Activated naive CD8-positive, alpha-beta T cell treated with anti-CD3 and anti-CD28 coated beads for 36 hours (primary cell): ENCODE measurements at regions not wholly inside any gene's neighbourhood (a gene's known extent, or its start where the extent isn't known, plus 50 kb on each side); places are given as distances from the start of the nearest gene placed in this dataset.

Experiments used
- DNase-seq: peaks from one replicate; pipeline ENCODE4 v3.0.0; 2021
- H3K27ac Mint-ChIP-seq: one replicate; pipeline ENCODE4 v1.8.0; 2022; ENCODE audit warnings: mild to moderate bottlenecking, moderate library complexity, mixed read lengths
- H3K27me3 Mint-ChIP-seq: one replicate; pipeline ENCODE4 v1.8.0; 2022; ENCODE audit warnings: mild to moderate bottlenecking, mixed read lengths
- H3K36me3 Mint-ChIP-seq: one replicate; pipeline ENCODE4 v1.8.0; 2021; ENCODE audit warnings: mild to moderate bottlenecking, mixed read lengths
- H3K4me1 Mint-ChIP-seq: one replicate; pipeline ENCODE4 v1.8.0; 2021; ENCODE audit warnings: mixed read lengths
- H3K4me3 Mint-ChIP-seq: one replicate; pipeline ENCODE4 v1.8.0; 2022; ENCODE audit warnings: mild to moderate bottlenecking, moderate library complexity, mixed read lengths
- H3K9me3 Mint-ChIP-seq: one replicate; pipeline ENCODE4 v1.8.0; 2022; ENCODE audit warnings: mixed read lengths

GRCh38 chr9:134224127-134224526 lies 59.8 kb upstream of the RNU6ATAC start:
- H3K36me3 Mint-ChIP-seq: no peaks in the 10 kb centered on the region
- H3K4me3 Mint-ChIP-seq: no peak overlapping the region
- no peaks in the 10 kb centered on the region for H3K27me3 Mint-ChIP-seq
- H3K4me1 Mint-ChIP-seq: no peaks in the 10 kb centered on the region
- H3K27ac Mint-ChIP-seq: no peak overlapping the region
- H3K9me3 Mint-ChIP-seq: no peaks in the 10 kb centered on the region
- no peak for DNase-seq

- DNase-seq: no peak
- H3K4me3 Mint-ChIP-seq: no peak overlapping the region
- H3K27ac Mint-ChIP-seq: no peak overlapping the region
- no peaks in the 10 kb centered on the region for H3K9me3 Mint-ChIP-seq
- no peaks in the 10 kb centered on the region for H3K4me1 Mint-ChIP-seq
- H3K27me3 Mint-ChIP-seq: no peaks in the 10 kb centered on the region
- H3K36me3 Mint-ChIP-seq: no peaks in the 10 kb centered on the region
Measured at GRCh38 chr9:134224567-134225093, 60.3 kb upstream of the RNU6ATAC start.

- no peaks in the 10 kb centered on the region for H3K9me3 Mint-ChIP-seq
- H3K36me3 Mint-ChIP-seq: no peaks in the 10 kb centered on the region
- DNase-seq: no peak
- no peaks in the 10 kb centered on the region for H3K27me3 Mint-ChIP-seq
- no peaks in the 10 kb centered on the region for H3K4me1 Mint-ChIP-seq
- H3K27ac Mint-ChIP-seq: no peak overlapping the region
- no peak overlapping the region for H3K4me3 Mint-ChIP-seq
Measured at GRCh38 chr9:134225186-134225585, 60.8 kb upstream of the RNU6ATAC start.

- Mint-ChIP-seq H3K27ac (no peak overlapping the region), H3K27me3 (no peaks in the 10 kb centered on the region)
Measured at GRCh38 chr9:134225816-134226215, 61.5 kb upstream of the RNU6ATAC start.

GRCh38 chr9:134226221-134226930 lies 62.0 kb upstream of the RNU6ATAC start:
- H3K27me3 Mint-ChIP-seq: no peaks in the 10 kb centered on the region

More at GRCh38 chr9:134225816-134226215, 61.5 kb upstream of the RNU6ATAC start:
- H3K4me1 Mint-ChIP-seq: no peaks in the 10 kb centered on the region
- no peaks in the 10 kb centered on the region for H3K9me3 Mint-ChIP-seq
- no peak overlapping the region for H3K4me3 Mint-ChIP-seq
- no peak for DNase-seq
- H3K36me3 Mint-ChIP-seq: no peaks in the 10 kb centered on the region

GRCh38 chr9:134227451-134228411 lies 63.4 kb upstream of the RNU6ATAC start:
- H3K27me3 Mint-ChIP-seq: no peaks in the 10 kb centered on the region
- H3K4me1 Mint-ChIP-seq: no peaks in the 10 kb centered on the region
- H3K27ac Mint-ChIP-seq: no peak overlapping the region
- no peaks in the 10 kb centered on the region for H3K36me3 Mint-ChIP-seq
- no peaks in the 10 kb centered on the region for H3K9me3 Mint-ChIP-seq
- DNase-seq: no peak
- no peak overlapping the region for H3K4me3 Mint-ChIP-seq

More at GRCh38 chr9:134226221-134226930, 62.0 kb upstream of the RNU6ATAC start:
- H3K4me1 Mint-ChIP-seq: no peaks in the 10 kb centered on the region
- H3K27ac Mint-ChIP-seq: no peak overlapping the region
- DNase-seq: no peak
- no peaks in the 10 kb centered on the region for H3K36me3 Mint-ChIP-seq
- no peaks in the 10 kb centered on the region for H3K9me3 Mint-ChIP-seq
- no peak overlapping the region for H3K4me3 Mint-ChIP-seq

- no peaks in the 10 kb centered on the region for H3K27me3 Mint-ChIP-seq
- H3K27ac Mint-ChIP-seq: no peak overlapping the region
- no peaks in the 10 kb centered on the region for H3K4me1 Mint-ChIP-seq
- no peak for DNase-seq
- H3K36me3 Mint-ChIP-seq: no peaks in the 10 kb centered on the region
- no peaks in the 10 kb centered on the region for H3K9me3 Mint-ChIP-seq
- no peak overlapping the region for H3K4me3 Mint-ChIP-seq
Measured at GRCh38 chr9:134228649-134229048, 64.3 kb upstream of the RNU6ATAC start.

- H3K4me1 Mint-ChIP-seq: no peaks in the 10 kb centered on the region
- H3K9me3 Mint-ChIP-seq: no peaks in the 10 kb centered on the region
- H3K4me3 Mint-ChIP-seq: no peak overlapping the region
- no peak overlapping the region for H3K27ac Mint-ChIP-seq
- H3K36me3 Mint-ChIP-seq: no peaks in the 10 kb centered on the region
- no peak for DNase-seq
- H3K27me3 Mint-ChIP-seq: no peaks in the 10 kb centered on the region
Measured at GRCh38 chr9:134229466-134230091, 65.2 kb upstream of the RNU6ATAC start.

GRCh38 chr9:134230092-134230941 lies 66.0 kb upstream of the RNU6ATAC start:
- Mint-ChIP-seq H3K27ac (no peak overlapping the region), H3K27me3 (no peaks in the 10 kb centered on the region), H3K36me3 (no peaks in the 10 kb centered on the region), H3K9me3 (no peaks in the 10 kb centered on the region), H3K4me3 (no peak overlapping the region), H3K4me1 (no peaks in the 10 kb centered on the region)
- no peak for DNase-seq

GRCh38 chr9:134230942-134231325 lies 66.6 kb upstream of the RNU6ATAC start:
- no peak for DNase-seq
- H3K9me3 Mint-ChIP-seq: no peaks in the 10 kb centered on the region
- no peak overlapping the region for H3K4me3 Mint-ChIP-seq
- H3K27ac Mint-ChIP-seq: no peak overlapping the region
- H3K36me3 Mint-ChIP-seq: no peaks in the 10 kb centered on the region
- no peaks in the 10 kb centered on the region for H3K4me1 Mint-ChIP-seq
- H3K27me3 Mint-ChIP-seq: no peaks in the 10 kb centered on the region

- H3K27ac Mint-ChIP-seq: no peak overlapping the region
- no peak overlapping the region for H3K4me3 Mint-ChIP-seq
- H3K9me3 Mint-ChIP-seq: no peaks in the 10 kb centered on the region
- H3K27me3 Mint-ChIP-seq: no peaks in the 10 kb centered on the region
- no peaks in the 10 kb centered on the region for H3K36me3 Mint-ChIP-seq
- no peak for DNase-seq
- H3K4me1 Mint-ChIP-seq: no peaks in the 10 kb centered on the region
Measured at GRCh38 chr9:134231330-134231745, 67.0 kb upstream of the RNU6ATAC start.

- no peaks in the 10 kb centered on the region for H3K9me3 Mint-ChIP-seq
- no peaks in the 10 kb centered on the region for H3K4me1 Mint-ChIP-seq
- no peaks in the 10 kb centered on the region for H3K27me3 Mint-ChIP-seq
- no peak overlapping the region for H3K27ac Mint-ChIP-seq
- DNase-seq: no peak
- no peaks in the 10 kb centered on the region for H3K36me3 Mint-ChIP-seq
- H3K4me3 Mint-ChIP-seq: no peak overlapping the region
Measured at GRCh38 chr9:134231767-134232166, 67.4 kb upstream of the RNU6ATAC start.

GRCh38 chr9:134233022-134233421 lies 68.7 kb upstream of the RNU6ATAC start:
- H3K27me3 Mint-ChIP-seq: no peaks in the 10 kb centered on the region
- no peak for DNase-seq
- H3K36me3 Mint-ChIP-seq: no peaks in the 10 kb centered on the region
- no peak overlapping the region for H3K4me3 Mint-ChIP-seq
- no peak overlapping the region for H3K27ac Mint-ChIP-seq
- no peaks in the 10 kb centered on the region for H3K4me1 Mint-ChIP-seq
- no peaks in the 10 kb centered on the region for H3K9me3 Mint-ChIP-seq

- H3K4me3 Mint-ChIP-seq: no peak overlapping the region
- H3K27ac Mint-ChIP-seq: no peak overlapping the region
- no peaks in the 10 kb centered on the region for H3K4me1 Mint-ChIP-seq
- no peak for DNase-seq
- H3K27me3 Mint-ChIP-seq: no peaks in the 10 kb centered on the region
- no peaks in the 10 kb centered on the region for H3K9me3 Mint-ChIP-seq
- H3K36me3 Mint-ChIP-seq: no peaks in the 10 kb centered on the region
Measured at GRCh38 chr9:134234001-134234660, 69.8 kb upstream of the RNU6ATAC start.
